ENCODE measurements at regions not wholly inside any gene's neighbourhood (a gene's known extent, or its start where the extent isn't known, plus 50 kb on each side); places are given as distances from the start of the nearest gene placed in this dataset.
"Not testable (repeated sequence)": the region's sequence is repeated elsewhere in the genome, so short reads cannot be mapped to it uniquely, and the experiment has no call there.

DNA sequence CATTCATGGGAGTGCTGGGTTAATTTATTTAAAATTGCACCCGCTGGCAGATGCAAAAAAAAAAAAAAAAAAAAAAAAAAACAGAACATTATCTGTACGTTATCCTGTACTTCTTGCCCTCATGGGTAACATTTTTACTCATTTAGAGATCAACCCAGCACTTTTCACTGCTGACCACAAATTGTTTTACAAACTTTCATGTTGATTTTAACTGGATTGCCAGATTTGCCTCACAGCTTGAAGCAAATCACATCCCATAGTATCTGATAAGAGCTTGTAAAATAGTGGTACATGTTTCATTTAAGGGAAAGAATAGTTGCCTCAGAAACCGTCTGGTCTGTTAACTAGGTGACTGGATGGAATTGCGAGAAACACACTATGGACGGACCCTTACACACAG is 640.8 kb downstream of the TRIML1 start:
- TF ChIP-seq, protein P1, sequence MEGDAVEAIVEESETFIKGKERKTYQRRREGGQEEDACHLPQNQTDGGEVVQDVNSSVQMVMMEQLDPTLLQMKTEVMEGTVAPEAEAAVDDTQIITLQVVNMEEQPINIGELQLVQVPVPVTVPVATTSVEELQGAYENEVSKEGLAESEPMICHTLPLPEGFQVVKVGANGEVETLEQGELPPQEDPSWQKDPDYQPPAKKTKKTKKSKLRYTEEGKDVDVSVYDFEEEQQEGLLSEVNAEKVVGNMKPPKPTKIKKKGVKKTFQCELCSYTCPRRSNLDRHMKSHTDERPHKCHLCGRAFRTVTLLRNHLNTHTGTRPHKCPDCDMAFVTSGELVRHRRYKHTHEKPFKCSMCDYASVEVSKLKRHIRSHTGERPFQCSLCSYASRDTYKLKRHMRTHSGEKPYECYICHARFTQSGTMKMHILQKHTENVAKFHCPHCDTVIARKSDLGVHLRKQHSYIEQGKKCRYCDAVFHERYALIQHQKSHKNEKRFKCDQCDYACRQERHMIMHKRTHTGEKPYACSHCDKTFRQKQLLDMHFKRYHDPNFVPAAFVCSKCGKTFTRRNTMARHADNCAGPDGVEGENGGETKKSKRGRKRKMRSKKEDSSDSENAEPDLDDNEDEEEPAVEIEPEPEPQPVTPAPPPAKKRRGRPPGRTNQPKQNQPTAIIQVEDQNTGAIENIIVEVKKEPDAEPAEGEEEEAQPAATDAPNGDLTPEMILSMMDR (IDR thresholded peaks at IDR 0.05; ENCODE audit: extremely low read depth, insufficient read depth, missing control alignments) = no peak
- no peak for DNase-seq (ENCODE audit: low spot score)
- in situ Hi-C loops (cut with MboI; ENCODE audit: low pct_unique_long_range_greater_than_20kb, low sequenced_read_pairs, unreplicated experiment) = no loop called here

DNA sequence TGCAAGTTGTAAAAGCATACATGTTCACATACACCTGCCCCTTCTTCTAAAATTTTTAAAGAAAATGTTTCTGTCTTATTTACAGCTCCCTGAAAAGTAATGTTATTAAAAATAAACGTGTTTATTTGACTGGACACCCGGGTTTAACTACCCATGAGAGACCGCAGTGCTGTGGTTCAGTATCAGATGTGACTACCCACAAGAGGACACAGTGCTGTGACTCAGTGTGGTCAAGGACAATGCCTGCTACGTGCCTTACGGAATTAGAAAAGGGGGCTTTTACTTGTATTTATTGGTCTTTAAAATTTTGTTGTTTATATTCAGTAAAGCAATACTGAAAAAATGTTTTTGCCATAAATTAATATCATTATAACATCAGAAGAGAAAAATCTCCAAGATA is 641.4 kb downstream of the TRIML1 start:
- no peak for DNase-seq (ENCODE audit: low spot score)
- TF ChIP-seq, protein P1 (IDR thresholded peaks at IDR 0.05; ENCODE audit: extremely low read depth, insufficient read depth, missing control alignments) = no peak
- in situ Hi-C loops (cut with MboI; ENCODE audit: low pct_unique_long_range_greater_than_20kb, low sequenced_read_pairs, unreplicated experiment) = no loop called here

DNA sequence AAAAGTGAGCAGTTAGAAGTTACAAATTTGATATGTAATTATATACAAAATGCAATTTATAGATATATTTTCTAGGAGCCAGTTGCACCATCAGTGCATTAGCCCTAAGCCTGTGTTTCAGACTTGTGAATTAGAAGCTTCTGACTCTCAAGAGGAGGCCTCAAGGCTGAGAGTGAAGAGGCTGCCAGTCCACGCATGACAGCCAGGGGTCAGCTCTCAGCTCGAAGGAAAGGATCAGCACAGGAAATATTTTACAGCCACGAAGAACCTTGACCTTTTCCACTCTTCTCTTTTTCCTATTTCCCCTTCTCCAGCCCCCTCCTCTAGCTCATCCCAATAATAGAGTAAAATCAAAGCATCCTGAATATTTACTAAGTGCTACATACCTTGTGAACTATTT is 642.4 kb downstream of the TRIML1 start:
- in situ Hi-C loops (cut with MboI; ENCODE audit: low pct_unique_long_range_greater_than_20kb, low sequenced_read_pairs, unreplicated experiment) = no loop called here
- TF ChIP-seq, protein P1 (IDR thresholded peaks at IDR 0.05; ENCODE audit: extremely low read depth, insufficient read depth, missing control alignments) = no peak
- no peak for DNase-seq (ENCODE audit: low spot score)

DNA sequence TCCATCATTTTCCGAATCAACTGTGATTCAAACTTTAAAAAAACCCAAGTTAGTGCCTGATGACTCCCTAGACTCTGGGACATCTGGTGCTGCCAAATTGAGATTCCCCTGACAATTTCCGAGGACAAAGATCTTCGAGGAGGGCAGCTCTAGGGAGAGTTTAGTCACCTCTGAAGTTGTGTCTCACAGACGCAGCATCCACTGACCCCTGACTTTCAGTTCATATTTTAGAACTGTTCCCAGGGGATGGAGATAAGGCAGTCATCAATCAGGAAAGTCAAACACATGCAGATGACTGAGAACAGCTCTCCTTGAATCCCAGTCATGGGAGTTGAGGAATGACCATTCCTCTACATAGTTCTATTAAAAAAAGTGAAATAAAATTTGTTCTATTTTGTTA is 643.9 kb downstream of the TRIML1 start:
- in situ Hi-C loops (cut with MboI; ENCODE audit: low pct_unique_long_range_greater_than_20kb, low sequenced_read_pairs, unreplicated experiment) = no loop called here
- no peak for DNase-seq (ENCODE audit: low spot score)
- TF ChIP-seq, protein P1 (IDR thresholded peaks at IDR 0.05; ENCODE audit: extremely low read depth, insufficient read depth, missing control alignments) = no peak

DNA sequence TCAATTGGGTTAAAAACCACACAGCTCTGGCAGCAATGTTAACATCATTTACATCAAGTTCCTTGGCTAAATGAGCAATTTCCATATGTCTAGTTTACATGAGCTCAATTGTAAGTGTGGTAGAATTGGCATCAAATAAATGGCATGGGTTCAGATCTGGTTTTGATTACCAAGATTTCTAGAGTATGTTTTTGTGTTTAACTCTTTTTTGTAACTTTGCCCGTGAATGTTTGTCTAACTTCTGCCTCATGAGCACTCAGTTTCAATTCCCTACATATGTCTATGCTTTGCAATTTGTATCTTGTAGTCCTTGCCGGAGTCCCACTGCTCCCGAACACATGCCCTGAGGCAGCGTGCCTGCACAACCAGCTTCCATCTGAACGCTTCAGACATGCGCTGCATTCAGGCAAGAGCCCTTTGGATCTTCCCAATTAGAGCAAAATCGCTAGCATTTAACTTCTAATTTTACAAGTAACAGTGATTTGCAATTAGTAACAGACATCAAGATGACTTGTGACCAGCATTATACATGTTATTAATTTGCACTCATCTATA is 644.4 kb downstream of the TRIML1 start:
- no peak for DNase-seq (ENCODE audit: low spot score)
- TF ChIP-seq, protein P1 (IDR thresholded peaks at IDR 0.05; ENCODE audit: extremely low read depth, insufficient read depth, missing control alignments) = no peak
- in situ Hi-C loops (cut with MboI; ENCODE audit: low pct_unique_long_range_greater_than_20kb, low sequenced_read_pairs, unreplicated experiment) = no loop called here

DNA sequence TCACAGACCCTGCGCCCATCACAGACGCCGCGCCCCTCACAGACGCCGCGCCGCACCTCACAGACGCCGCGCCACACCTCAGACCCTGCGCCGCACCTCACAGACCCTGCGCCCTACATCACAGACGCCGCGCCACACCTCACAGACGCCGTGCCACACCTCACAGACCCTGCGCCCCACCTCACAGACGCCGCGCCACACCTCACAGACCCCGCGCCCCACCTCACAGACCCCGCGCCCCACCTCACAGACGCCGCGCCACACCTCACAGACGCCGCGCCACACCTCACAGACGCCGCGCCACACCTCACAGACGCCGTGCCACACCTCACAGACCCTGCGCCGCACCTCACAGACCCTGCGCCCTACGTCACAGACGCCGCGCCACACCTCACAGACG is 657.4 kb downstream of the TRIML1 start:
- DNase-seq (ENCODE audit: low spot score); in situ Hi-C loops (cut with MboI; ENCODE audit: low pct_unique_long_range_greater_than_20kb, low sequenced_read_pairs, unreplicated experiment): not testable (repeated sequence)

DNA sequence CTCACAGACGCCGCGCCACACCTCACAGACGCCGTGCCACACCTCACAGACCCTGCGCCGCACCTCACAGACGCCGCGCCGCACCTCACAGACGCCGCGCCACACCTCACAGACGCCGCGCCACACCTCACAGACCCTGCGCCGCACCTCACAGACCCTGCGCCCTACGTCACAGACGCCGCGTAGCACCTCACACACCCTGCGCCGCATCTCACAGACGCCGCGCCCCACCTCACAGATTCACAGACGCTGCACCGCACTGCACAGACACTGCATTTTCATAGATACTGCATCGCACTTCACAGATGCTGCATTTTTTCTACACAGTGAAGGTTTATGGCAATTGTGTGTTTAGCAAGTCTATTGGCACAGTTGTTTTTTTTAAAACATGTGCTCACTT is 657.8 kb downstream of the TRIML1 start:
- DNase-seq (ENCODE audit: low spot score); in situ Hi-C loops (cut with MboI; ENCODE audit: low pct_unique_long_range_greater_than_20kb, low sequenced_read_pairs, unreplicated experiment): not testable (repeated sequence)

DNA sequence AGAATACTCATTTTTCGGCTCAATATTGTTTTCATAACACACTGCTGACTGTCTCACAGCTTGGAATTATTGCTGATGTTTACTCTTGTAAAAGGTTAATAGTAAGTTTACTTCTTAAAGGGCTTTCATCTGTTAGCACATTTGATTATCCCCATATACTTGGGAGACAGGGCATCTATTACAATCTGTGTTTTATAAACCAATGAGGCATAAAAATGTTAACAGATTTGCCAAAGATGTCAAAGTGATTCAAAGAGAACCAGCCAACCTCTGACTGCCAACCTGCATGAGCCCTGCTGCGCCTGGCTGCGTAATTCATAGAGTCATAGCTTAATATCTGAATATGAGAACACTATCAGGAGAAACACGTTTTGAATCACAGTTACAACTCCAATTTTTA is 665.6 kb downstream of the TRIML1 start:
- no peak for DNase-seq (ENCODE audit: low spot score)
- in situ Hi-C loops (cut with MboI; ENCODE audit: low pct_unique_long_range_greater_than_20kb, low sequenced_read_pairs, unreplicated experiment) = no loop called here
- TF ChIP-seq, protein P1 (IDR thresholded peaks at IDR 0.05; ENCODE audit: extremely low read depth, insufficient read depth, missing control alignments) = no peak
